ENCODE measurements at regions not wholly inside any gene's neighbourhood (a gene's known extent, or its start where the extent isn't known, plus 50 kb on each side); places are given as distances from the start of the nearest gene placed in this dataset.

GRCh38 chr4:133641191-133641590, 492.1 kb downstream of the PCDH10 start:
- in situ Hi-C loops (cut with HindIII; ENCODE audit: low pct_ligation_motif_present, low pct_unique_long_range_greater_than_20kb, low sequenced_read_pairs): no loop called here
- no peak for DNase-seq

DNA sequence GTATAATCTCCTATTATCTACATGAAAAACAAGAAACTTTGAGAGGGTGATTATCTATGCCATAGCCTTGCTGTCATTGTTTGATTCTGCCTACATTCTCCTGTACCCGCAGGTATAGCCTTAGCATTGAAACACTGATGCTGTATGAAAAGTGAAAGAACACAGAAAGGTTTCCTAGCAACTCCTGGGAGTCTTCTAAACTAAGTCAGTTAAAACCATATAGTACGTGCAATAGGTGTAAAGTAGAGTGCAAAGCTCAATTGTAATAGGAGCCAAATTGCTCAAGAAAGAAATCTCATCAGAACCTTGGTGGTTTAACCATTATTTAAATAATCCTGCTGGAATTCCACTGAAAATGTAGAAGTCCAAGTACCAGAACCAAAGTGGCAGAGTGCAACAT, 489.7 kb downstream of the PCDH10 start:
- no peak for DNase-seq
- in situ Hi-C loops (cut with HindIII; ENCODE audit: low pct_ligation_motif_present, low pct_unique_long_range_greater_than_20kb, low sequenced_read_pairs): no loop called here

- in situ Hi-C loops (cut with HindIII; ENCODE audit: low pct_ligation_motif_present, low pct_unique_long_range_greater_than_20kb, low sequenced_read_pairs): no loop called here
- no peak for DNase-seq
Observed at GRCh38 chr4:133637161-133637560, 488.1 kb downstream of the PCDH10 start.

DNA sequence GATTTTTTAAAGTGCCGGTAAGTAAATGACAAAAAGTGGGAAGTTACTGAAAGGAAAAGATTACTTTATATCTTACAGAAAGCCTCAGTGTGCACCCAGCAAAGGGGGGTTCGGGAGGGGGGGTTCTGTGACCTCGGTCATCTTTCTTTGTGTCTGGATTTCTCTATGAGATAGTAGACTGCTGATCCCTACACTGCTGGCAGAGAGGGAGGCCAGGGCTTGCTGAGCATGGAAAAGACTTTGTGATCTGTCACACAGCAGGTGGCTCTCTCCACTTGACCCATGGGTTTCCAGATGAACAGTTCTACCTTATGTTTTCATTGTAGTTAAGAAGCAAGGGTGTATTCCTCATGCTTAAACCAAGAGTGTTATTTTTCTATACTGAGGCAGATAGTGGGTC, 475.6 kb downstream of the PCDH10 start:
- DNase-seq: no peak
- in situ Hi-C loops (cut with HindIII; ENCODE audit: low pct_ligation_motif_present, low pct_unique_long_range_greater_than_20kb, low sequenced_read_pairs): no loop called here

GRCh38 chr4:133623847-133624246, 474.8 kb downstream of the PCDH10 start:
- no peak for DNase-seq
- in situ Hi-C loops (cut with HindIII; ENCODE audit: low pct_ligation_motif_present, low pct_unique_long_range_greater_than_20kb, low sequenced_read_pairs): no loop called here

DNA sequence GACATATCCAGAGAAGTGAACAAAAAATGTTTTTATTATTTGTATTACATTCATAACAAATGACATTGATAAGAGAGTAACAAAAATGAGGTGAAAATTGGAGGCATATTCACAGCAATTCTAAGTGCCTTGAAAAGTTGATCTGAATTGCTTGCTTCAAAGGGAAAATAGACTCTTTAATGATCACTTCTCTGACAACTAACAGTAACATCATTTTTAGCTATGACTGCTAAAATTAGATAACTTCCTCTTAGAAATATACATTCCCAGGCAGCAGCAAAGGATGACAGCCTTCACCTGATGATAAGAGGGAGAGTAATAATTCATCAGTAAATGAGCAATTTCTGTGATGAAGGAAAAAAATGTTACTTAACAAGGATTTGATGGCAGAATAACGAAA, 472.5 kb downstream of the PCDH10 start:
- in situ Hi-C loops (cut with HindIII; ENCODE audit: low pct_ligation_motif_present, low pct_unique_long_range_greater_than_20kb, low sequenced_read_pairs): no loop called here
- DNase-seq: no peak

- DNase-seq: no peak
- in situ Hi-C loops (cut with HindIII; ENCODE audit: low pct_ligation_motif_present, low pct_unique_long_range_greater_than_20kb, low sequenced_read_pairs): no loop called here
Observed at GRCh38 chr4:133620555-133620954, 471.5 kb downstream of the PCDH10 start.

GRCh38 chr4:133618963-133619362, 469.9 kb downstream of the PCDH10 start:
- in situ Hi-C loops (cut with HindIII; ENCODE audit: low pct_ligation_motif_present, low pct_unique_long_range_greater_than_20kb, low sequenced_read_pairs): no loop called here
- no peak for DNase-seq

DNA sequence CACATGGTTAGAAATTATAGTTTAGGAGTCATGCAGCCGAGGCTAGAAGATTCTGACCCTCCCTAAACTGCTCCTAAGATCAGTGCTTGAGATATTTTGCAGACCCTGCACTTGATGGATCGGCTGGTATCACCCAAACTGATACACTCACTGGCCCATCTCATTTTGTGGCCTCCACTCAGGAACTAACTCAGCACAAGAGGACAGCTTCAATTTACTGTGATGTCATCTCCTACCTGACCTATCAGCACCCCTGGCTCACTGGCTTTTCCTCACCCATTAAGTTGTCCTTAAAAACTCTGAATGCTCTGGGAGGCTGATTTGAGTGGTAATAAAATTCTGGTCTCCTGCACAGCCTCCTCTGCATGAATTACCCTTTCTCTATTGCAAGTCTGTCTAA, 450.9 kb downstream of the PCDH10 start:
- in situ Hi-C loops (cut with HindIII; ENCODE audit: low pct_ligation_motif_present, low pct_unique_long_range_greater_than_20kb, low sequenced_read_pairs): no loop called here
- no peak for DNase-seq

GRCh38 chr4:133598779-133599178, 449.7 kb downstream of the PCDH10 start:
- in situ Hi-C loops (cut with HindIII; ENCODE audit: low pct_ligation_motif_present, low pct_unique_long_range_greater_than_20kb, low sequenced_read_pairs): no loop called here
- no peak for DNase-seq

DNA sequence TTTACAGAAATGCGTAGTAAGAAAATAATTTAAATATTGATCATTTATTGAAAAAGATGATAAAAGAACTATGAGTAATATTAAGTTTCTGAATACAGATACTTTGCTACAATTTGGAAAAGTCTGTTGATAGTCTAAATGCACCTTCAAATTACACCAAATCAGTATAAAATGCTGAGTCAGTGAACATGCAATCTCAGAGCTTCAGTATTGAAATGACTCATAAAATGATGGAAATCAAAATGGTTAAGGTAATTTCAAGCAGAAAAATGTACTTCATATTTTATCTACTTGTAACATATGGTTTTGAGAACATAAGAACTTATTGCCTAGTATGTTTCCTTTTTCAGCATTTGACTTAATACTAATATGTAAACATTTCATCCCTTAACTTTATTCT, 448.2 kb downstream of the PCDH10 start:
- DNase-seq: no peak
- in situ Hi-C loops (cut with HindIII; ENCODE audit: low pct_ligation_motif_present, low pct_unique_long_range_greater_than_20kb, low sequenced_read_pairs): no loop called here

DNA sequence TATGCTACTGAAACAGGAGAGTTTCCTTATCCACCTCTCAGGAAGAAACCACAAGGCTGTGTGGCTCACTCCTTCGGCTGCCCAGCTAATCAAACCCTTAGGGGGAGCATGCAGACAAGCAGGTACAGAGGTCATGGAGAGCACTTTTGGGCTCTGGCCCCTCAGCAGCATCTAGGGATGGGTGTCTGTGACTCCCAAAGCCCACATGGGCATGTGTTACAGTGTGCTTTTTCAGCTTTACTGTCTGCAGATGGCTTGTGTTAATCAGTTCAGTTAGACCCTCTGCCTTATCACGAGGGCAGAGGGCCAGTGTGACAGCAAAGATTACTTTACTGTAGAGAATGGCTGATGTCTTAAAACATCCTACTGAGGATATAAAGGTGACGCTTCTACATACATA, 447.4 kb downstream of the PCDH10 start:
- no peak for DNase-seq
- in situ Hi-C loops (cut with HindIII; ENCODE audit: low pct_ligation_motif_present, low pct_unique_long_range_greater_than_20kb, low sequenced_read_pairs): no loop called here

DNA sequence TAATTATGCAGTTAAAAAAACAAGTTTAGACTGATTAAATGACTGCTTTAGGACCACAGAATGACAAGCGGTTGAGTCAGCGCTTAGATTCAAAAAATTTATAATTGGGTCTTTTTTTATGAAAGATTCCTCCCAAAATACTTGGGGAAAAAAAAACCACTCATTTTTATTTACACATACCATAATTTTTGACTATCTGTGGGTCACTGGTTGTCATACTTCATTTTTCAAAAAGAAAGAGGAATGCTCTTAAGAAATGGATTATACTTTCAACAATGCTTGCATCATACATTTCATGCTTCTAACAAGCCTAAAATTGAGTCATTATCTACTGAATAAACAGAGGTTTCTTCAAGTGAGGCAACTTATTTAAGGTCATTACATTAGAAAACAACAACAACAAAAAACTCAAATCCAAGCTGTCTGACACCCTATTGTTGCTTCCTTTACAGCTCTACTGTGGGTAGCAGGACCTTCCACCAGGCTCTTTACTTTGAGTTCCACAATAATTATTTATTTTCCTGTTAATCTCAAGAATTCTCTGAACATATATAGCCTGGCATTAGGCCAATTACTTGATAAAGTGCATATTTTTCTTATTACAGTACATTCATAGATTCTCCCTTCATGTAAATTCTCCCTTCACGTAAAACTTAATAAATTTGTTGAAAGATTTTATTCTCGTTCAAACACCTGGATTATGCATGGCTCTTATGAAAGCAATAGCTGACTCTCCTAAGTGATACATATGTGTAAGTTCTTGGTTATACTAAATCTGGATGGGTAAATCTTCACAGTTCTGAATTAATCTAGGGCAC, 445.5 kb downstream of the PCDH10 start:
- DNase-seq: no peak
- in situ Hi-C loops (cut with HindIII; ENCODE audit: low pct_ligation_motif_present, low pct_unique_long_range_greater_than_20kb, low sequenced_read_pairs): no loop called here

GRCh38 chr4:133593764-133594163, 444.7 kb downstream of the PCDH10 start:
- in situ Hi-C loops (cut with HindIII; ENCODE audit: low pct_ligation_motif_present, low pct_unique_long_range_greater_than_20kb, low sequenced_read_pairs): no loop called here
- no peak for DNase-seq

DNA sequence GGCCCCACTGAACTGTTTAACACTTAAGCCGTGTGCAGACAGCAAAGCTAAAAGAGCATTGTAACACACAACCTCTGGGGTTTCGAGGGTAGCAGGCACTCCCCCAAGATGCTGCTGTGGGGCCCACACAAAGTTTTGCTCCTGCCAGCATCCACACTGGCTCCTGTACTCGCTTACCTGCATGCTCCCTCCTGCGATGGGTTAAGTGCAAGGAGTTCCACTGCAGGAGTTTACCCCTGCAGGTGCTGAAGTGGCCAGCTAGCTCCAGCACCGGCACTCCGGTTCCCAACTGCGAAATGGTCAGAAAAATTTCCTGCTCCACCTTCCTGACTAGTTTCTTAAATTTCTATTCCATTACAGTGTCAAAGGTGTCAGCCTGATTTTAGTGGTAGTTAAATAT, 443.5 kb downstream of the PCDH10 start:
- in situ Hi-C loops (cut with HindIII; ENCODE audit: low pct_ligation_motif_present, low pct_unique_long_range_greater_than_20kb, low sequenced_read_pairs): no loop called here
- DNase-seq: no peak

- in situ Hi-C loops (cut with HindIII; ENCODE audit: low pct_ligation_motif_present, low pct_unique_long_range_greater_than_20kb, low sequenced_read_pairs): no loop called here
- DNase-seq: no peak
Observed at GRCh38 chr4:133592106-133592505, 443.0 kb downstream of the PCDH10 start.

DNA sequence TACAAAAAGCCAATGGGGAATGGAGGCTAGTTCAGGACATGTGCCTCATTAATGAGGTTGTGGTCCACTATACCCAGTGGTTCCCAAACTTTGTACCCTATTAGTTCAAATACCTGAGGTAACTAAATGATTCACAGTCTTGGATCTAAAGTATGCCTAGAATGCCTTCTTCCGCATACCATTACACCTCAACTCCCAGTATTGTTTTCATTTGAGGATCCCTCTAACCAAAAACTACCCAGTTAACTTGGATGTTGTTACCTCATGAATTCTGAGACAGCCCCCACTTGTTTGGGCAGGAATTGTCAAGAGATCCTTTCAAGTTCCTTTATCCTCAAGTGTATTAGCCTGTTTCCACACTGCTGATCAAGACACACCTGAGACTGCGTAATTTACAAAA, 439.2 kb downstream of the PCDH10 start:
- no peak for DNase-seq
- in situ Hi-C loops (cut with HindIII; ENCODE audit: low pct_ligation_motif_present, low pct_unique_long_range_greater_than_20kb, low sequenced_read_pairs): no loop called here

DNA sequence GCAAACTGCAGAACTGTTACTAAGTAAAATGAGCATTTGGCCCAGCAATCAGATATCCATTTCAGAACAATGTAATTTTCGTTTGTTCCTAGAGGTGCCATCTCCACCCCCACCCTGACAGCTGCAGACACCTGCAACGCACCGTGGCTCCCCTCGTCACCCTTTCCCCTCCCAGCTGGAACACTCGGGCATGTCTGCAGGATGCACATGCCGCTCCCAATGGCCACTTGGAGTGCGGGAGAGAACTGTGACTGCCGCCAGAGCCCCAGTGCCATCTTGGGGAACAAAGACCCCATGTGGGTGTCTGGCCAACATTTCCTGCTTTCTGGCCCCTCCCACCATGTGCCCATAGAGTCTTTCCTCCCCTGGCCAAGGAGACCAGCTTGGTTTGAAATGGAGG, 436.2 kb downstream of the PCDH10 start:
- in situ Hi-C loops (cut with HindIII; ENCODE audit: low pct_ligation_motif_present, low pct_unique_long_range_greater_than_20kb, low sequenced_read_pairs): no loop called here

DNA sequence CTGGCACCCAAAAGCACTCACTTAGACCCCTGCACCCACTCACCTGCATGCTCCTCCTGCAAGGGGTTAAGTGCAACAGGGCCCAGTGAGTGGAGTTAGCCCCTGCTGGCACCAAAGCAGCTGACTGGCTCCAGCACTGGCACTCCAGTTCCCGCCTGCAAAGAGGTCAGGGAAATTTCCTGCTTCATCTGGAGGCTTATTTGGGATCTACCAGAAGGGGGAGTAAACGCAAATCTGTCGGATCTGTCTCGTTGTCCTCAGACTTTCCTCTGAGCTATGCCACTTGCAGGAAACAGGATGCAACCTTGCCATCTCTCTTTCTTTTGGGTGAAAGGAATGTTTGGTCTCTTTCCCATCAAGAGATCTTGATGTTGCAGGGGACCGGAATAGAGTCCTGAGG, 435.6 kb downstream of the PCDH10 start:
- in situ Hi-C loops (cut with HindIII; ENCODE audit: low pct_ligation_motif_present, low pct_unique_long_range_greater_than_20kb, low sequenced_read_pairs): no loop called here
- peak; percentile 8 for DNase-seq

More for the DNA sequence above, 436.2 kb downstream of the PCDH10 start:
- DNase-seq: no peak

- in situ Hi-C loops (cut with HindIII; ENCODE audit: low pct_ligation_motif_present, low pct_unique_long_range_greater_than_20kb, low sequenced_read_pairs): no loop called here
- no peak for DNase-seq
Observed at GRCh38 chr4:133581996-133582619, 433.0 kb downstream of the PCDH10 start.
